IMR-90 (cell line): ENCODE measurements at regions not wholly inside any gene's neighbourhood (a gene's known extent, or its start where the extent isn't known, plus 50 kb on each side); places are given as distances from the start of the nearest gene placed in this dataset.

ENCODE experiments used
- ATAC-seq: fragments of 200-7000 bp; cut with Tn5 transposase; 2 replicates; pipeline ENCODE4 v1.9.1; 2020; ENCODE audit warnings: low read depth, mild to moderate bottlenecking, moderate library complexity
- BruUV-seq: library from RNA; stranded (reverse); fragments of 400-500 nt; replicated peaks from 2 replicates; lab custom pipeline; 2021; lab: Mats Ljungman, UMichigan
- CTCF ChIA-PET: fragments of 300-600 bp; formaldehyde crosslinking; extraction: SDS; loops from one replicate; lab custom pipeline; 2021; ENCODE audit warnings: antibody characterized with exemption; lab: Yijun Ruan, JAX
- POLR2A ChIA-PET: fragments of 300-600 bp; sonication (Branson Sonifier 250); formaldehyde crosslinking; loops from one replicate; lab custom pipeline; 2022; ENCODE audit warnings: antibody characterized with exemption; ENCODE audit not compliant: unreplicated experiment; lab: Charles Lee
- DNase-seq: peaks from one replicate; pipeline ENCODE4 v3.0.0; 2013
- H2AFZ ChIP-seq: replicated peaks from 2 replicates; pipeline ENCODE3; 2013; ENCODE audit warnings: low read length, mild to moderate bottlenecking; ENCODE audit not compliant: poor library complexity
- H2AK5ac ChIP-seq: 2 replicates; pipeline ENCODE4 v1.6.1; 2013; ENCODE audit warnings: low read depth, low read length, inconsistent platforms
- H2AK9ac ChIP-seq: replicated peaks from 2 replicates; pipeline ENCODE3; 2013; ENCODE audit warnings: mild to moderate bottlenecking, low read depth, low read length, moderate library complexity; ENCODE audit not compliant: poor library complexity
- H2BK120ac ChIP-seq: 2 replicates; pipeline ENCODE4 v1.6.1; 2013; ENCODE audit warnings: low read depth, low read length, inconsistent platforms
- H2BK15ac ChIP-seq: 3 replicates; pipeline ENCODE4 v1.6.1; 2013; ENCODE audit warnings: low read depth, low read length, inconsistent platforms
- H2BK20ac ChIP-seq: 2 replicates; pipeline ENCODE4 v1.6.1; 2013; ENCODE audit warnings: low read depth, mild to moderate bottlenecking, inconsistent platforms, low read length, moderate library complexity
- H2BK5ac ChIP-seq: 2 replicates; pipeline ENCODE4 v1.6.1; 2013; ENCODE audit warnings: mild to moderate bottlenecking, low read depth, low read length, inconsistent platforms; ENCODE audit not compliant: poor library complexity, severe bottlenecking
- H3K14ac ChIP-seq: replicated peaks from 2 replicates; pipeline ENCODE4 v1.6.1; 2013; ENCODE audit warnings: low read depth, low read length, inconsistent platforms
- H3K18ac ChIP-seq: 2 replicates; pipeline ENCODE4 v1.6.1; 2013; ENCODE audit warnings: low read depth, low read length, control low read depth
- H3K23ac ChIP-seq: 2 replicates; pipeline ENCODE4 v1.6.1; 2013; ENCODE audit warnings: low read depth, low read length, inconsistent platforms
- H3K27ac ChIP-seq: 2 replicates; pipeline ENCODE4 v1.5.1; 2013; ENCODE audit warnings: mild to moderate bottlenecking, control low read depth, low read length; ENCODE audit not compliant: insufficient read depth
- H3K27me3 ChIP-seq: 2 replicates; pipeline ENCODE4 v1.6.1; 2013; ENCODE audit warnings: low read length; ENCODE audit not compliant: control insufficient read depth, insufficient read depth
- H3K36me3 ChIP-seq: 2 replicates; pipeline ENCODE4 v1.6.1; 2013; ENCODE audit warnings: low read length, mixed read lengths; ENCODE audit not compliant: control insufficient read depth, insufficient read depth
- H3K4ac ChIP-seq: 2 replicates; pipeline ENCODE4 v1.6.1; 2013; ENCODE audit warnings: low read depth, low read length, inconsistent platforms
- H3K4me1 ChIP-seq: 2 replicates; pipeline ENCODE4 v1.6.1; 2013; ENCODE audit warnings: low read length, mixed read lengths; ENCODE audit not compliant: control insufficient read depth, insufficient read depth
- H3K4me2 ChIP-seq: 2 replicates; pipeline ENCODE4 v1.6.1; 2013; ENCODE audit warnings: low read depth, mild to moderate bottlenecking, control low read depth, low read length, moderate library complexity
- H3K4me3 ChIP-seq: 2 replicates; pipeline ENCODE4 v1.5.1; 2013; ENCODE audit warnings: low read depth, mild to moderate bottlenecking, control low read depth, low read length, moderate library complexity; ENCODE audit not compliant: insufficient read depth
- H3K56ac ChIP-seq: 2 replicates; pipeline ENCODE4 v1.6.1; 2013; ENCODE audit warnings: low read length, inconsistent platforms; ENCODE audit not compliant: insufficient read depth; ENCODE audit errors: extremely low read depth
- H3K79me1 ChIP-seq, 2 experiments: 2 replicates each; pipeline ENCODE4 v1.6.1; 2013; ENCODE audit warnings: low read length in 2 of 2, inconsistent platforms in 1 of 2, low read depth in 1 of 2
- H3K9ac ChIP-seq: 2 replicates; pipeline ENCODE4 v1.6.1; 2013; ENCODE audit warnings: low read depth, low read length, control low read depth
- H3K9me1 ChIP-seq: 2 replicates; pipeline ENCODE4 v1.6.1; 2013; ENCODE audit warnings: low read length, inconsistent platforms; ENCODE audit not compliant: insufficient read depth
- H3K9me3 ChIP-seq: 2 replicates; pipeline ENCODE4 v1.6.1; 2013; ENCODE audit warnings: low read length; ENCODE audit not compliant: control insufficient read depth, insufficient read depth
- H4K20me1 ChIP-seq: 2 replicates; pipeline ENCODE4 v1.6.1; 2013; ENCODE audit warnings: low read length, inconsistent platforms; ENCODE audit not compliant: insufficient read depth
- H4K5ac ChIP-seq: 2 replicates; pipeline ENCODE4 v1.6.1; 2013; ENCODE audit warnings: mild to moderate bottlenecking, low read depth, low read length, control low read depth
- H4K8ac ChIP-seq, 2 experiments: 2 replicates each; pipeline ENCODE4 v1.6.1; 2013; ENCODE audit warnings: low read depth in 2 of 2, low read length in 2 of 2, control low read depth in 1 of 2, inconsistent platforms in 1 of 2
- H4K91ac ChIP-seq: 2 replicates; pipeline ENCODE4 v1.6.1; 2013; ENCODE audit warnings: low read depth, low read length, inconsistent platforms; ENCODE audit not compliant: insufficient read depth
- CEBPB ChIP-seq: IDR thresholded peaks from 2 replicates; pipeline ENCODE4 v1.6.1; 2012; ENCODE audit warnings: low read depth, low read length, improper control_type of control experiment
- CHD1 ChIP-seq: IDR thresholded peaks from 2 replicates; pipeline ENCODE4 v1.6.1; 2012; ENCODE audit warnings: low read depth, low read length, improper control_type of control experiment
- MAFK ChIP-seq: IDR thresholded peaks from 2 replicates; pipeline ENCODE4 v1.6.1; 2012; ENCODE audit warnings: low read depth, low read length, improper control_type of control experiment
- MAZ ChIP-seq: IDR thresholded peaks from 2 replicates; pipeline ENCODE4 v1.6.1; 2012; ENCODE audit warnings: low read depth, mild to moderate bottlenecking, low read length, improper control_type of control experiment, moderate library complexity, borderline replicate concordance
- MXI1 ChIP-seq: IDR thresholded peaks from 2 replicates; pipeline ENCODE4 v1.6.1; 2012; ENCODE audit warnings: low read depth, mild to moderate bottlenecking, low read length, moderate library complexity, borderline replicate concordance
- NFE2L2 ChIP-seq: fragments of 150-350 bp; IDR thresholded peaks from 2 replicates; pipeline ENCODE4 v1.6.1; 2016; ENCODE audit warnings: low read depth, mild to moderate bottlenecking, low read length
- POLR2A ChIP-seq: IDR thresholded peaks from 2 replicates; pipeline ENCODE4 v1.6.1; 2012; ENCODE audit warnings: mild to moderate bottlenecking, low read depth, low read length
- RAD21 ChIP-seq: IDR thresholded peaks from 2 replicates; pipeline ENCODE4 v1.6.1; 2012; ENCODE audit warnings: low read length, improper control_type of control experiment
- RCOR1 ChIP-seq: IDR thresholded peaks from 2 replicates; pipeline ENCODE4 v1.6.1; 2012; ENCODE audit warnings: mild to moderate bottlenecking, low read length, improper control_type of control experiment; ENCODE audit not compliant: insufficient replicate concordance
- RFX5 ChIP-seq: IDR thresholded peaks from 2 replicates; pipeline ENCODE4 v1.8.0; 2012; ENCODE audit warnings: low read depth, mild to moderate bottlenecking, low read length, moderate library complexity
- SMC3 ChIP-seq: fragments of 150-350 bp; IDR thresholded peaks from 2 replicates; pipeline ENCODE4 v1.6.1; 2016; ENCODE audit warnings: low read depth, mild to moderate bottlenecking, antibody characterized with exemption, low read length, moderate library complexity
- WGBS, 2 experiments: methylation state at CpG; one replicate each; pipeline versions ENCODE4 v1.1.5 to v1.1.7; 2013; ENCODE audit warnings: missing lambda C conversion rate in 2 of 2; ENCODE audit not compliant: insufficient read length in 1 of 2; ENCODE audit errors: extremely low coverage in 2 of 2; 5-methylcytosine and 5-hydroxymethylcytosine counted together
- dilution Hi-C: fragments of 300-500 bp; cut with HindIII; formaldehyde crosslinking; loops from one replicate; pipeline ENCODE4 v1.14.3; 2018; ENCODE audit warnings: low sequenced_read_pairs; ENCODE audit not compliant: unreplicated experiment
- in situ Hi-C: fragments of 300-500 bp; cut with MboI; formaldehyde crosslinking; loops from 3 replicates; pipeline ENCODE4 v1.14.3; 2019; ENCODE audit warnings: low sequenced_read_pairs, inconsistent platforms, mixed read lengths
- intact Hi-C: fragments of 100-400 bp; cut with micrococcal nuclease; formaldehyde crosslinking; loops from 2 replicates; pipeline ENCODE4 v1.10.0; 2022
- TF ChIP-seq, protein P1 (sequence below): conservative IDR thresholded peaks from 2 replicates; pipeline ENCODE4 v1.5.1; 2012; ENCODE audit warnings: mild to moderate bottlenecking, low read depth, low read length, improper control_type of control experiment
- TF ChIP-seq, protein P2 (sequence below): fragments of 150-350 bp; IDR thresholded peaks from 2 replicates; pipeline ENCODE4 v1.6.1; 2016; ENCODE audit warnings: low read depth, mild to moderate bottlenecking, low read length, moderate library complexity, borderline replicate concordance
- TF ChIP-seq, protein P3 (sequence below): fragments of 150-350 bp; IDR thresholded peaks from 2 replicates; pipeline ENCODE4 v1.6.1; 2017; ENCODE audit warnings: mild to moderate bottlenecking, antibody characterized with exemption, low read length, low read depth

DNA sequence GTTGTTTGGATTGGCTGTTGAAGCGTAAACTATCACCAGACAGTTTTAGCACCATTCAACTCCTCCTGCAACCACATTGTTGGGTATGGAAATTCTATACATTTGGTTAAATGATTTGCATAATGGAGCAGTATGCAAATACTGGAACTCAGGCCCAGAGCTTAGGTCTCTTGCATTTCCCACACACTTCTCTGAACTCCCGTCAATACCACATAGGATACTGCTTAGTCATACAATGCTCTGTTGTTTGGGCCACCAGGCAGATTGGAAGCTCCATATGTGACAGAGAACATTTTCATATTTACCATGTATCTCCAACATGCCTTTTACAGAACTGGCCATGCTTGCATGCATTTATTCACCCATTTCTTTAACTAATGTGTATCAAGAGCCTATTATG, 78.0 kb downstream of the IFNG start:
- H3K14ac ChIP-seq: no peak overlapping the region
- H2AK5ac ChIP-seq: no peak overlapping the region
- POLR2A ChIA-PET: no interaction called here

More for the DNA sequence above, 78.0 kb downstream of the IFNG start:
- H4K91ac ChIP-seq: no peak overlapping the region
- no peak overlapping the region for H3K27ac ChIP-seq
- H3K4me3 ChIP-seq: no peak overlapping the region
- no peak overlapping the region for H4K8ac ChIP-seq
- no peak overlapping the region for H3K4me2 ChIP-seq
- H3K36me3 ChIP-seq: no peaks in the 10 kb centered on the region
- no peak overlapping the region for H3K23ac ChIP-seq
- ATAC-seq (no peak), DNase-seq (no peak)
- no peaks in the 10 kb centered on the region for H3K27me3 ChIP-seq
- BruUV-seq: no TSS peak
- H2AFZ ChIP-seq: no peak overlapping the region
- TF ChIP-seq, protein P1, sequence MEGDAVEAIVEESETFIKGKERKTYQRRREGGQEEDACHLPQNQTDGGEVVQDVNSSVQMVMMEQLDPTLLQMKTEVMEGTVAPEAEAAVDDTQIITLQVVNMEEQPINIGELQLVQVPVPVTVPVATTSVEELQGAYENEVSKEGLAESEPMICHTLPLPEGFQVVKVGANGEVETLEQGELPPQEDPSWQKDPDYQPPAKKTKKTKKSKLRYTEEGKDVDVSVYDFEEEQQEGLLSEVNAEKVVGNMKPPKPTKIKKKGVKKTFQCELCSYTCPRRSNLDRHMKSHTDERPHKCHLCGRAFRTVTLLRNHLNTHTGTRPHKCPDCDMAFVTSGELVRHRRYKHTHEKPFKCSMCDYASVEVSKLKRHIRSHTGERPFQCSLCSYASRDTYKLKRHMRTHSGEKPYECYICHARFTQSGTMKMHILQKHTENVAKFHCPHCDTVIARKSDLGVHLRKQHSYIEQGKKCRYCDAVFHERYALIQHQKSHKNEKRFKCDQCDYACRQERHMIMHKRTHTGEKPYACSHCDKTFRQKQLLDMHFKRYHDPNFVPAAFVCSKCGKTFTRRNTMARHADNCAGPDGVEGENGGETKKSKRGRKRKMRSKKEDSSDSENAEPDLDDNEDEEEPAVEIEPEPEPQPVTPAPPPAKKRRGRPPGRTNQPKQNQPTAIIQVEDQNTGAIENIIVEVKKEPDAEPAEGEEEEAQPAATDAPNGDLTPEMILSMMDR: no peak
- TF ChIP-seq, protein P2, sequence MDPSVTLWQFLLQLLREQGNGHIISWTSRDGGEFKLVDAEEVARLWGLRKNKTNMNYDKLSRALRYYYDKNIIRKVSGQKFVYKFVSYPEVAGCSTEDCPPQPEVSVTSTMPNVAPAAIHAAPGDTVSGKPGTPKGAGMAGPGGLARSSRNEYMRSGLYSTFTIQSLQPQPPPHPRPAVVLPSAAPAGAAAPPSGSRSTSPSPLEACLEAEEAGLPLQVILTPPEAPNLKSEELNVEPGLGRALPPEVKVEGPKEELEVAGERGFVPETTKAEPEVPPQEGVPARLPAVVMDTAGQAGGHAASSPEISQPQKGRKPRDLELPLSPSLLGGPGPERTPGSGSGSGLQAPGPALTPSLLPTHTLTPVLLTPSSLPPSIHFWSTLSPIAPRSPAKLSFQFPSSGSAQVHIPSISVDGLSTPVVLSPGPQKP: no peak
- no peak for TF ChIP-seq POLR2A
- no peak for TF ChIP-seq CHD1
- TF ChIP-seq MAFK: no peak
- TF ChIP-seq MAZ: no peak
- TF ChIP-seq RAD21: no peak
- TF ChIP-seq RFX5: no peak
- no peak for TF ChIP-seq NFE2L2
- TF ChIP-seq, protein P3, sequence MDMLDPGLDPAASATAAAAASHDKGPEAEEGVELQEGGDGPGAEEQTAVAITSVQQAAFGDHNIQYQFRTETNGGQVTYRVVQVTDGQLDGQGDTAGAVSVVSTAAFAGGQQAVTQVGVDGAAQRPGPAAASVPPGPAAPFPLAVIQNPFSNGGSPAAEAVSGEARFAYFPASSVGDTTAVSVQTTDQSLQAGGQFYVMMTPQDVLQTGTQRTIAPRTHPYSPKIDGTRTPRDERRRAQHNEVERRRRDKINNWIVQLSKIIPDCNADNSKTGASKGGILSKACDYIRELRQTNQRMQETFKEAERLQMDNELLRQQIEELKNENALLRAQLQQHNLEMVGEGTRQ: no peak
- TF ChIP-seq SMC3: no peak
- no peak for TF ChIP-seq RCOR1
- no peak for TF ChIP-seq MXI1
- TF ChIP-seq CEBPB: no peak
- no peak overlapping the region for H4K5ac ChIP-seq
- H2BK120ac ChIP-seq: no peak overlapping the region
- no peak overlapping the region for H3K9ac ChIP-seq
- no peaks in the 10 kb centered on the region for H3K79me1 ChIP-seq
- CTCF ChIA-PET: interaction anchor here (0.9 kb wide), 1 partner anchor 10 kb away, joined by 3 read pairs; no protein-coding TSS in a partner anchor
- dilution Hi-C loops (no loop called here), intact Hi-C loops (no loop called here), in situ Hi-C loops (no loop called here)
- no peaks in the 10 kb centered on the region for H3K9me1 ChIP-seq
- no peak overlapping the region for H3K18ac ChIP-seq
- no peaks in the 10 kb centered on the region for H3K4me1 ChIP-seq
- no peak overlapping the region for H2AK9ac ChIP-seq
- H3K4ac ChIP-seq: no peak overlapping the region
- H4K20me1 ChIP-seq: no peaks in the 10 kb centered on the region
- H3K56ac ChIP-seq: no peak overlapping the region
- H2BK15ac ChIP-seq: no peak overlapping the region
- no peak overlapping the region for H2BK20ac ChIP-seq
- no peaks in the 10 kb centered on the region for H3K9me3 ChIP-seq
- no peak overlapping the region for H2BK5ac ChIP-seq
- WGBS, 2 experiments: no CpG with 5 or more reads among the region's 2 CpGs
